GM23248 (cell line): ENCODE measurements at regions not wholly inside any gene's neighbourhood (a gene's known extent, or its start where the extent isn't known, plus 50 kb on each side); places are given as distances from the start of the nearest gene placed in this dataset.
A peak's percentile ranks its signal among the peaks of the same experiment; 100 is the strongest.

Source experiments
- DNase-seq: peaks from one replicate; pipeline ENCODE4 v3.0.0-alpha.2; 2015
- H2AFZ ChIP-seq: fragments of 200-600 bp; sonication (generic); 2 replicates; pipeline ENCODE4 v1.6.1; 2016; ENCODE audit warnings: antibody characterized with exemption
- H3F3A ChIP-seq: fragments of 200-600 bp; sonication (generic); 2 replicates; pipeline ENCODE4 v1.6.1; 2016; ENCODE audit warnings: mild to moderate bottlenecking, antibody characterized with exemption, mixed run types; ENCODE audit not compliant: insufficient read depth
- H3K27ac ChIP-seq: fragments of 200-600 bp; sonication (generic); 2 replicates; pipeline ENCODE4 v1.5.1; 2016; ENCODE audit warnings: mild to moderate bottlenecking
- H3K27me3 ChIP-seq: fragments of 200-600 bp; sonication (generic); replicated peaks from 2 replicates; pipeline ENCODE4 v1.6.1; 2016; ENCODE audit warnings: mild to moderate bottlenecking; ENCODE audit not compliant: insufficient read depth
- H3K36me3 ChIP-seq: fragments of 200-600 bp; sonication (generic); 2 replicates; pipeline ENCODE4 v1.6.1; 2016; ENCODE audit warnings: low read depth, mild to moderate bottlenecking
- H3K4me1 ChIP-seq: fragments of 200-600 bp; sonication (generic); 2 replicates; pipeline ENCODE4 v1.6.1; 2016; ENCODE audit warnings: mild to moderate bottlenecking; ENCODE audit not compliant: insufficient read depth
- H3K4me2 ChIP-seq: fragments of 200-600 bp; sonication (generic); one replicate; pipeline ENCODE4 v1.6.1; 2016; ENCODE audit warnings: mild to moderate bottlenecking; ENCODE audit not compliant: unreplicated experiment
- H3K4me3 ChIP-seq: fragments of 200-600 bp; sonication (generic); 2 replicates; pipeline ENCODE4 v1.5.1; 2016; ENCODE audit warnings: mild to moderate bottlenecking
- H3K79me2 ChIP-seq: fragments of 200-600 bp; sonication (generic); 2 replicates; pipeline ENCODE4 v1.6.1; 2016; ENCODE audit warnings: mild to moderate bottlenecking; ENCODE audit not compliant: insufficient read depth
- H3K9ac ChIP-seq: fragments of 200-600 bp; sonication (generic); 2 replicates; pipeline ENCODE4 v1.6.1; 2016; ENCODE audit warnings: mild to moderate bottlenecking
- H3K9me2 ChIP-seq: fragments of 200-600 bp; sonication (generic); 2 replicates; pipeline ENCODE4 v1.6.1; 2016; ENCODE audit warnings: mixed run types, mild to moderate bottlenecking, moderate library complexity; ENCODE audit not compliant: insufficient read depth
- H3K9me3 ChIP-seq: fragments of 200-600 bp; sonication (generic); one replicate; pipeline ENCODE4 v1.6.1; 2017; ENCODE audit warnings: low read depth
- H4K20me1 ChIP-seq: fragments of 200-600 bp; sonication (generic); 2 replicates; pipeline ENCODE4 v1.6.0; 2016; ENCODE audit not compliant: insufficient read depth
- EZH2 ChIP-seq: fragments of 200-600 bp; sonication (generic); IDR thresholded peaks from 2 replicates; pipeline ENCODE4 v1.6.1; 2018; ENCODE audit warnings: antibody characterized with exemption, mild to moderate bottlenecking; ENCODE audit not compliant: insufficient read depth, poor library complexity, severe bottlenecking
- EZH2phosphoT487 ChIP-seq: fragments of 200-600 bp; sonication (generic); IDR thresholded peaks from 2 replicates; pipeline ENCODE4 v1.6.1; 2018; ENCODE audit warnings: antibody characterized with exemption, moderate library complexity, mild to moderate bottlenecking, low read depth; ENCODE audit not compliant: insufficient read depth
- WGBS, 2 experiments: methylation state at CpG; one replicate each; pipeline ENCODE4 v1.1.6; 2015 to 2017; ENCODE audit warnings: low lambda C conversion rate in 2 of 2, low coverage in 1 of 2; ENCODE audit errors: missing lambda C conversion rate in 2 of 2; 5-methylcytosine and 5-hydroxymethylcytosine counted together
- in situ Hi-C: fragments of 300-500 bp; cut with MboI; formaldehyde crosslinking; loops from 2 replicates; pipeline ENCODE4 v1.15.0; 2020

DNA sequence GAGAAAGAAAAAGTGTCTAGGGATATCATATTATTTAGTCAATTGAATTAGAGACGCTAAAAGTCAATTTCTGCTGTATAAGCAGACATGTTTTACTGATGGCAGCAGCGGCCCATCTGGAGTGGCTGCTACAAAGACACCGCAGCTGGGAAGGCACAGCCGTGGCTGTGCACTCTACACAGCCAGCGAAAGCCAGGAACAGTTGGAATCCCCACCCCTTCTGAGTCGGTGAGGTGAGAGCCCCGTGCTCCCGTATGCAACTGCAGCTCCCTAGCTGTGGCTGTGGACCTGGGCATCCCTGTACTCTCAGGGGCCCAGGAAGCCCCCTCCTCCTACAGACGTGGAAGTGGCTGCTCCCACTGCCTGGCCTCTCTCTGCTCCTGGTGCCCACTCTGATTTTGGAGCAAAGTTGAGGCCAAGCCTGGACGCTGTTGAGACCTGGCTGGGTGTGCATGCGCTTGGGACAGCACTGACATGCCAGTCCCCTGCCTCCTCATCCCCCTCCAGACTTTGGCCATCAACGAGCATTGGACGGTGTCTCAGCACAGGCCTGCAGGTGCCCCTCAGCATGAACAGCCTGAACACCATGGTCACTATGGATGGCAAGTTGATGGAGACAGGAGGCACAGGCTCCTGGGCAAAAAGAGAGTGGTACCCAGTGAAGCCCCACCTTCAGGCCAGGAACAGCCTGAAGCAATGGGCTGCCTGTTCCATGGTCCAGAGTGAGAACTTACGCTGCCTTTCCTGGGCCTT is 944.0 kb upstream of the MIR17HG start:
- no peak overlapping the region for H3K9ac ChIP-seq

DNA sequence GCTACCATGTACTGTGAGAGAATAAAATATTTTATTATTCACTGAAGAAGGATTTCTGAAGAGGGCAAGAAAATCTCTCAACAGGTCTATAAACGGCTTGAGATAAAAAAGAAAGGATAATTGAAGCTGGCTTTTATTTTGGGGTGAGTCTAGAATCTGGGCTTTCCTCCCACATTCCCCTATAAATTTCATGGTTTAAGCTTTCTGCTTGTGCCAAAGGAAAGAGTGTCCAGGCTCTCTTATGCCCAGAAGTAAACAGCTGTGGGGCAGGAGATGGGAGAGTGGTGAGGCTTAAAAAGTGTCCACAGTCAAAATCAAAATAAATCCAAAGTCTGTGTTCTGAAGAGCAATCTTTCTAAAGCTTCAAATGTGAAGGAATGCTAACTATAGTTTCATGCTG is 942.2 kb upstream of the MIR17HG start:
- no peak for DNase-seq

More for the DNA sequence above, 944.0 kb upstream of the MIR17HG start:
- no peak for DNase-seq
- in situ Hi-C loops: no loop called here
- Histone ChIP-seq H3K4me3 (no peak overlapping the region), H3K9me2 (no peaks in the 10 kb centered on the region), H3K27ac (no peak overlapping the region), H3K79me2 (no peaks in the 10 kb centered on the region), H3K27me3 (no peaks in the 10 kb centered on the region), H3K4me1 (peaks cover 5% of the 10 kb centered on the region; the same call in 1 of the 2 replicates), H4K20me1 (no peaks in the 10 kb centered on the region), H3K36me3 (no peaks in the 10 kb centered on the region), H2AFZ (no peak overlapping the region), H3K9me3 (no peaks in the 10 kb centered on the region), H3K4me2 (no peak overlapping the region), H3F3A (no peaks in the 10 kb centered on the region)
- WGBS, 2 experiments: 91 to 93% methylated on average over 13 to 14 of the region's 14 CpGs
- TF ChIP-seq EZH2 (no peak), EZH2phosphoT487 (no peak)

GRCh38 chr13:90412980-90413379 is 934.5 kb upstream of the MIR17HG start:
- no peaks in the 10 kb centered on the region for H3K27me3 ChIP-seq
- DNase-seq: no peak
- H3K4me1 ChIP-seq: peaks cover 35% of the 10 kb centered on the region
- 75 to 88% methylated on average over 2 of the region's 2 CpGs for WGBS, 2 experiments
- H3K79me2 ChIP-seq: no peaks in the 10 kb centered on the region
- no peak overlapping the region for H3K4me2 ChIP-seq
- no peaks in the 10 kb centered on the region for H3K9me3 ChIP-seq
- TF ChIP-seq EZH2phosphoT487 (no peak), EZH2 (no peak)
- no peak overlapping the region for H3K4me3 ChIP-seq
- H3K27ac ChIP-seq: no peak overlapping the region
- in situ Hi-C loops: no loop called here
- H3K36me3 ChIP-seq: no peaks in the 10 kb centered on the region
- H4K20me1 ChIP-seq: no peaks in the 10 kb centered on the region
- H3F3A ChIP-seq: peaks cover 34% of the 10 kb centered on the region
- no peak overlapping the region for H3K9ac ChIP-seq
- H2AFZ ChIP-seq: 0 out of 2 replicates have a peak overlapping the region, but pooled peaks have one; percentile 20
- no peaks in the 10 kb centered on the region for H3K9me2 ChIP-seq

More for the DNA sequence above, 942.2 kb upstream of the MIR17HG start:
- Histone ChIP-seq H3K4me1 (peaks cover 5% of the 10 kb centered on the region; the same call in 1 of the 2 replicates), H3K4me2 (no peak overlapping the region), H3K36me3 (no peaks in the 10 kb centered on the region), H3K9me2 (no peaks in the 10 kb centered on the region), H3K9me3 (no peaks in the 10 kb centered on the region), H3K27me3 (no peaks in the 10 kb centered on the region), H3K9ac (no peak overlapping the region), H3F3A (no peaks in the 10 kb centered on the region), H3K79me2 (no peaks in the 10 kb centered on the region), H4K20me1 (no peaks in the 10 kb centered on the region), H3K4me3 (no peak overlapping the region), H2AFZ (peak overlapping the region; percentile 52), H3K27ac (no peak overlapping the region)
- 3 to 5% methylated on average over 1 of the region's 1 CpG for WGBS, 2 experiments
- in situ Hi-C loops: no loop called here
- TF ChIP-seq EZH2: no peak
- TF ChIP-seq EZH2phosphoT487: no peak

DNA sequence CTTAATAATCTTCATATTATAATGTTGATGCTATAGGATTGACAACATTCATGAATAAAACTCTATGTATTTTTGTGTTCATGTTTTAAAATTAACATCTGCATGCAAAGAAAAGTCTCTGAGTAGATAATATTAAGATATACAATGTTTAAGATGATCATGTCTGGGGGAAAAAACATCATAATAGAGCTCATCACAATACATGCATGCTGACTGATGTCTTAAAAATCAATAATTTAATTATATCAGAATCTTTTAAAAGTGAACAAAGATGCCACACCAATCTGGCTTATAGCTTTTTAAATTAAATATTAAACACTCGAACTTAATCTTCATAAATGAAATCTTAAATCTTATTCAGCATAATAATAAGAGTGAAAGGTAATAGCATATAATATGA is 933.9 kb upstream of the MIR17HG start:
- H2AFZ ChIP-seq: no peak overlapping the region
- WGBS, 2 experiments: 0% methylated on average over 1 of the region's 1 CpG

More for the DNA sequence above, 933.9 kb upstream of the MIR17HG start:
- no peaks in the 10 kb centered on the region for H3K36me3 ChIP-seq
- H3F3A ChIP-seq: peaks cover 34% of the 10 kb centered on the region
- H3K4me1 ChIP-seq: peaks cover 35% of the 10 kb centered on the region
- H3K4me2 ChIP-seq: no peak overlapping the region
- TF ChIP-seq EZH2: no peak
- no peak overlapping the region for H3K27ac ChIP-seq
- in situ Hi-C loops: no loop called here
- no peaks in the 10 kb centered on the region for H3K9me3 ChIP-seq
- H3K27me3 ChIP-seq: no peaks in the 10 kb centered on the region
- H3K79me2 ChIP-seq: no peaks in the 10 kb centered on the region
- no peaks in the 10 kb centered on the region for H3K9me2 ChIP-seq
- no peaks in the 10 kb centered on the region for H4K20me1 ChIP-seq
- no peak for DNase-seq
- H3K4me3 ChIP-seq: no peak overlapping the region
- no peak overlapping the region for H3K9ac ChIP-seq
